SK-N-SH treated with all-trans-retinoic acid at 6 μM for 48 hours (cell line): ENCODE measurements at regions not wholly inside any gene's neighbourhood (a gene's known extent, or its start where the extent isn't known, plus 50 kb on each side); places are given as distances from the start of the nearest gene placed in this dataset.

ENCODE experiments used
- ATAC-seq: fragments of 200-7000 bp; cut with Tn5 transposase; 3 replicates; pipeline ENCODE4 v1.9.1; 2020; ENCODE audit warnings: mild to moderate bottlenecking, moderate library complexity
- ARNTL ChIP-seq: fragments of 450-650 bp; formaldehyde crosslinking; IDR thresholded peaks from 2 replicates; pipeline ENCODE4 v1.5.0; 2020; ENCODE audit warnings: low read depth, mild to moderate bottlenecking, moderate library complexity, borderline replicate concordance
- BACH2 ChIP-seq: fragments of 250-450 bp; sonication (Bioruptor Pico); IDR thresholded peaks from 2 replicates; pipeline ENCODE4 v1.9.0; 2021; ENCODE audit warnings: mild to moderate bottlenecking, borderline replicate concordance
- CSDC2 ChIP-seq: fragments of 250-450 bp; sonication (Bioruptor Pico); IDR thresholded peaks from 2 replicates; pipeline ENCODE4 v1.5.0; 2020; ENCODE audit warnings: mild to moderate bottlenecking, moderate library complexity
- ESRRG ChIP-seq: fragments of 250-450 bp; sonication (Bioruptor Pico); IDR thresholded peaks from 2 replicates; pipeline ENCODE4 v1.6.1; 2021; ENCODE audit warnings: mild to moderate bottlenecking
- GLIS3 ChIP-seq: fragments of 250-450 bp; sonication (Bioruptor Pico); IDR thresholded peaks from 2 replicates; pipeline ENCODE4 v1.5.0; 2020; ENCODE audit warnings: mild to moderate bottlenecking, moderate library complexity
- ISL1 ChIP-seq: fragments of 250-450 bp; sonication (Bioruptor Pico); IDR thresholded peaks from 2 replicates; pipeline ENCODE4 v2.1.2; 2022; ENCODE audit warnings: mild to moderate bottlenecking, moderate library complexity
- OSR1 ChIP-seq: fragments of 250-450 bp; sonication (Bioruptor Pico); IDR thresholded peaks from 2 replicates; pipeline ENCODE4 v1.8.0; 2022; ENCODE audit warnings: moderate library complexity, mild to moderate bottlenecking, inconsistent platforms
- PPARA ChIP-seq: fragments of 250-450 bp; sonication (Bioruptor Pico); IDR thresholded peaks from 2 replicates; pipeline ENCODE4 v1.5.0; 2020; ENCODE audit warnings: mild to moderate bottlenecking, borderline replicate concordance
- RARB ChIP-seq: fragments of 250-450 bp; sonication (Bioruptor Pico); IDR thresholded peaks from 2 replicates; pipeline ENCODE4 v1.8.0; 2021; ENCODE audit warnings: mild to moderate bottlenecking, moderate library complexity
- SNAI2 ChIP-seq: fragments of 250-450 bp; sonication (Bioruptor Pico); IDR thresholded peaks from 2 replicates; pipeline ENCODE4 v1.5.0; 2020; ENCODE audit warnings: mild to moderate bottlenecking, moderate library complexity
- TCF4 ChIP-seq: fragments of 250-450 bp; sonication (Bioruptor Pico); IDR thresholded peaks from 2 replicates; pipeline ENCODE4 v1.8.0; 2021; ENCODE audit warnings: mild to moderate bottlenecking, moderate library complexity, borderline replicate concordance
- TOX ChIP-seq: fragments of 250-450 bp; sonication (Bioruptor Pico); IDR thresholded peaks from 2 replicates; pipeline ENCODE4 v1.8.0; 2021; ENCODE audit warnings: mild to moderate bottlenecking, moderate library complexity, borderline replicate concordance
- ZC3H10 ChIP-seq: fragments of 250-450 bp; sonication (Bioruptor Pico); IDR thresholded peaks from 2 replicates; pipeline ENCODE4 v1.5.1; 2021; ENCODE audit warnings: mild to moderate bottlenecking, moderate library complexity
- ZFP3 ChIP-seq: fragments of 250-450 bp; sonication (Bioruptor Pico); IDR thresholded peaks from 2 replicates; pipeline ENCODE4 v1.5.0; 2020; ENCODE audit warnings: mild to moderate bottlenecking, moderate library complexity
- ZFP30 ChIP-seq: fragments of 450-650 bp; formaldehyde crosslinking; IDR thresholded peaks from 2 replicates; pipeline ENCODE4 v1.5.0; 2022; ENCODE audit warnings: mild to moderate bottlenecking, moderate library complexity
- ZNF565 ChIP-seq: fragments of 450-650 bp; formaldehyde crosslinking; conservative IDR thresholded peaks from 2 replicates; pipeline ENCODE4 v1.5.0; 2020; ENCODE audit warnings: low read depth, mild to moderate bottlenecking, moderate library complexity
- ZNF70 ChIP-seq: fragments of 450-650 bp; formaldehyde crosslinking; IDR thresholded peaks from 2 replicates; pipeline ENCODE4 v1.5.0; 2020; ENCODE audit warnings: mild to moderate bottlenecking, moderate library complexity
- TF ChIP-seq, protein P1 (sequence below): fragments of 250-450 bp; sonication (Bioruptor Pico); IDR thresholded peaks from 2 replicates; pipeline ENCODE4 v1.8.0; 2020; ENCODE audit warnings: mild to moderate bottlenecking, moderate library complexity, borderline replicate concordance
- TF ChIP-seq, protein P2 (sequence below): fragments of 250-450 bp; sonication (Bioruptor Pico); IDR thresholded peaks from 2 replicates; pipeline ENCODE4 v1.8.0; 2021; ENCODE audit warnings: low read depth, mild to moderate bottlenecking, moderate library complexity, borderline replicate concordance
- TF ChIP-seq, protein P3 (sequence below): fragments of 250-450 bp; sonication (Bioruptor Pico); IDR thresholded peaks from 2 replicates; pipeline ENCODE4 v1.5.1; 2021; ENCODE audit warnings: mild to moderate bottlenecking, moderate library complexity
- TF ChIP-seq, protein P4 (sequence below): fragments of 250-450 bp; sonication (Bioruptor Pico); IDR thresholded peaks from 2 replicates; pipeline ENCODE4 v1.5.1; 2020; ENCODE audit warnings: low read depth, mild to moderate bottlenecking, moderate library complexity
- TF ChIP-seq, protein P5 (sequence below): fragments of 250-450 bp; sonication (Bioruptor Pico); IDR thresholded peaks from 2 replicates; pipeline ENCODE4 v1.5.0; 2020; ENCODE audit warnings: mild to moderate bottlenecking, moderate library complexity

DNA sequence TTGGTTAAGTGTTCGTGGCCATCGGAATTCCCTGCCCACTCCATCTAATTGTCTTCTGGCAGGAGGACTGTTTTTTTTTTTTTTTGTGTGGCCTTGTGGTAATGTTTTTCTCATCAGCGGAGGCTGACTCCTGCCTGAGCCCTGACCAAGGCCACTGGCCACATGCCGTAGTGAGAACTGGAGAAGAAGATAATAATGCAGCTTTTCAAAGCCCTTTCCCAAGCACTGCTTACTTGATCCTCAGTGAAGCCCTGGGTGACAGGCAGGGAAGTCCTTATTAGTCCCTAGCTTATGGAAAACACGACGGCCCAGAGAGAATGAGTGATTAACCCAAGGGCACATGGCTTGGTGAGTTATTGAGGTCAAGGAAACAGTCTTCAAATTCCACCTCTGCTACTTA, 71.2 kb downstream of the ADM start (continued):
- TF ChIP-seq, protein P1, sequence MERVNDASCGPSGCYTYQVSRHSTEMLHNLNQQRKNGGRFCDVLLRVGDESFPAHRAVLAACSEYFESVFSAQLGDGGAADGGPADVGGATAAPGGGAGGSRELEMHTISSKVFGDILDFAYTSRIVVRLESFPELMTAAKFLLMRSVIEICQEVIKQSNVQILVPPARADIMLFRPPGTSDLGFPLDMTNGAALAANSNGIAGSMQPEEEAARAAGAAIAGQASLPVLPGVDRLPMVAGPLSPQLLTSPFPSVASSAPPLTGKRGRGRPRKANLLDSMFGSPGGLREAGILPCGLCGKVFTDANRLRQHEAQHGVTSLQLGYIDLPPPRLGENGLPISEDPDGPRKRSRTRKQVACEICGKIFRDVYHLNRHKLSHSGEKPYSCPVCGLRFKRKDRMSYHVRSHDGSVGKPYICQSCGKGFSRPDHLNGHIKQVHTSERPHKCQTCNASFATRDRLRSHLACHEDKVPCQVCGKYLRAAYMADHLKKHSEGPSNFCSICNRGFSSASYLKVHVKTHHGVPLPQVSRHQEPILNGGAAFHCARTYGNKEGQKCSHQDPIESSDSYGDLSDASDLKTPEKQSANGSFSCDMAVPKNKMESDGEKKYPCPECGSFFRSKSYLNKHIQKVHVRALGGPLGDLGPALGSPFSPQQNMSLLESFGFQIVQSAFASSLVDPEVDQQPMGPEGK (CRISPR knock-in tag) = no peak
- TF ChIP-seq OSR1 (CRISPR knock-in tag) (no peak), ARNTL (no peak)
- TF ChIP-seq, all 23 proteins: peak for 0

DNA sequence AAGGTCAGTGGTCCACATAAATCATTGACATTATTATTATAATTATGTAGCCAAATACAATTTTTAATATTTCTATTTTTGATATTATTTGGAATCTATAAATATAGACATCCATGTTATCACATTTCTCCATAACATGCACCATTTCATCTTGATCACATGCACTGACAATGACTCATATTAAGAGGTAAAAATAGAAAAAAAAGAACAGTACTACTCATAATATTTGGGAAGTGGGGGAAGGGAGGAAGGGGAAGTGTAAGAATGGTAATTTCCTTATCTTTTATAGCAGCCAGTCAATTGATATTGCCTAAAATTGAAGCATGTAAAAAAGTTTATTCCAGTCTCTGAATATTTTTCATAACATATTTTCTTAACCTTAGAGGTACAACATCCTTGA, 72.3 kb downstream of the ADM start:
- no peak for ATAC-seq
- TF ChIP-seq, protein P2, sequence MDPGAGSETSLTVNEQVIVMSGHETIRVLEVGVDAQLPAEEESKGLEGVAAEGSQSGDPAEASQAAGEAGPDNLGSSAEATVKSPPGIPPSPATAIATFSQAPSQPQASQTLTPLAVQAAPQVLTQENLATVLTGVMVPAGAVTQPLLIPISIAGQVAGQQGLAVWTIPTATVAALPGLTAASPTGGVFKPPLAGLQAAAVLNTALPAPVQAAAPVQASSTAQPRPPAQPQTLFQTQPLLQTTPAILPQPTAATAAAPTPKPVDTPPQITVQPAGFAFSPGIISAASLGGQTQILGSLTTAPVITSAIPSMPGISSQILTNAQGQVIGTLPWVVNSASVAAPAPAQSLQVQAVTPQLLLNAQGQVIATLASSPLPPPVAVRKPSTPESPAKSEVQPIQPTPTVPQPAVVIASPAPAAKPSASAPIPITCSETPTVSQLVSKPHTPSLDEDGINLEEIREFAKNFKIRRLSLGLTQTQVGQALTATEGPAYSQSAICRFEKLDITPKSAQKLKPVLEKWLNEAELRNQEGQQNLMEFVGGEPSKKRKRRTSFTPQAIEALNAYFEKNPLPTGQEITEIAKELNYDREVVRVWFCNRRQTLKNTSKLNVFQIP (CRISPR knock-in tag) = no peak
- TF ChIP-seq ISL1 (no peak), TOX (no peak), OSR1 (CRISPR knock-in tag) (no peak), ZNF565 (CRISPR knock-in tag) (no peak), GLIS3 (CRISPR knock-in tag) (no peak), SNAI2 (no peak), PPARA (no peak), ARNTL (no peak), RARB (CRISPR knock-in tag) (no peak), ZFP3 (CRISPR knock-in tag) (no peak), ZNF70 (CRISPR knock-in tag) (no peak), ZC3H10 (CRISPR knock-in tag) (no peak), ZFP30 (no peak), ESRRG (CRISPR knock-in tag) (no peak), CSDC2 (no peak)
- TF ChIP-seq, protein P3, sequence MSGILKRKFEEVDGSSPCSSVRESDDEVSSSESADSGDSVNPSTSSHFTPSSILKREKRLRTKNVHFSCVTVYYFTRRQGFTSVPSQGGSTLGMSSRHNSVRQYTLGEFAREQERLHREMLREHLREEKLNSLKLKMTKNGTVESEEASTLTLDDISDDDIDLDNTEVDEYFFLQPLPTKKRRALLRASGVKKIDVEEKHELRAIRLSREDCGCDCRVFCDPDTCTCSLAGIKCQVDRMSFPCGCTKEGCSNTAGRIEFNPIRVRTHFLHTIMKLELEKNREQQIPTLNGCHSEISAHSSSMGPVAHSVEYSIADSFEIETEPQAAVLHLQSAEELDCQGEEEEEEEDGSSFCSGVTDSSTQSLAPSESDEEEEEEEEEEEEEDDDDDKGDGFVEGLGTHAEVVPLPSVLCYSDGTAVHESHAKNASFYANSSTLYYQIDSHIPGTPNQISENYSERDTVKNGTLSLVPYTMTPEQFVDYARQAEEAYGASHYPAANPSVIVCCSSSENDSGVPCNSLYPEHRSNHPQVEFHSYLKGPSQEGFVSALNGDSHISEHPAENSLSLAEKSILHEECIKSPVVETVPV (CRISPR knock-in tag) = no peak
- TF ChIP-seq, protein P4, sequence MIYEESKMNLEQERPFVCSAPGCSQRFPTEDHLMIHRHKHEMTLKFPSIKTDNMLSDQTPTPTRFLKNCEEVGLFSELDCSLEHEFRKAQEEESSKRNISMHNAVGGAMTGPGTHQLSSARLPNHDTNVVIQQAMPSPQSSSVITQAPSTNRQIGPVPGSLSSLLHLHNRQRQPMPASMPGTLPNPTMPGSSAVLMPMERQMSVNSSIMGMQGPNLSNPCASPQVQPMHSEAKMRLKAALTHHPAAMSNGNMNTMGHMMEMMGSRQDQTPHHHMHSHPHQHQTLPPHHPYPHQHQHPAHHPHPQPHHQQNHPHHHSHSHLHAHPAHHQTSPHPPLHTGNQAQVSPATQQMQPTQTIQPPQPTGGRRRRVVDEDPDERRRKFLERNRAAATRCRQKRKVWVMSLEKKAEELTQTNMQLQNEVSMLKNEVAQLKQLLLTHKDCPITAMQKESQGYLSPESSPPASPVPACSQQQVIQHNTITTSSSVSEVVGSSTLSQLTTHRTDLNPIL = no peak

DNA sequence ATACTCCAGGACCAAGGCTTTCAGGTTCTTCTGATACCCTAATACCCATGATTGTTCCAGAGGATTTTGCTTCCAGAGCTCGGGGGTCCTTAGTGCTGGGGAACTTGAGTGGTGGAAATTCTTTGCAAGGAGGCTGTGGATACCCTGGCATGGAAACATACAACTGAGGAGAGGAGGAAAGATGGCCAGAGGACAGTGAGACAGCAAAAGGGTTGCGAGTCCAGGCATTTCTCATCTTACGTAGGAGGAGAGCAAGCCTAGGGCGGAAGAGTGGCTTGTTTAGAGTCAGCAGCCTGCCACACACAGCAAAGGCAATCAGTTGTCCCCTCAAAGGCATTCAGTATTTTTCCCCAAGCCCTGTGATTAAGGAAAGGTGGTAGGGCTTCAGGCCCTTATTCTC, 73.5 kb downstream of the ADM start:
- TF ChIP-seq ARNTL = no peak
- TF ChIP-seq TOX = no peak
- no peak for TF ChIP-seq TCF4 (CRISPR knock-in tag)
- no peak for TF ChIP-seq ZFP30
- no peak for TF ChIP-seq BACH2 (CRISPR knock-in tag)
- TF ChIP-seq ISL1 = no peak
- TF ChIP-seq ZNF70 (CRISPR knock-in tag) = no peak
- TF ChIP-seq ZFP3 (CRISPR knock-in tag) = no peak
- TF ChIP-seq, protein P2 (CRISPR knock-in tag) = no peak
- TF ChIP-seq, protein P3 (CRISPR knock-in tag) = no peak
- TF ChIP-seq, protein P5, sequence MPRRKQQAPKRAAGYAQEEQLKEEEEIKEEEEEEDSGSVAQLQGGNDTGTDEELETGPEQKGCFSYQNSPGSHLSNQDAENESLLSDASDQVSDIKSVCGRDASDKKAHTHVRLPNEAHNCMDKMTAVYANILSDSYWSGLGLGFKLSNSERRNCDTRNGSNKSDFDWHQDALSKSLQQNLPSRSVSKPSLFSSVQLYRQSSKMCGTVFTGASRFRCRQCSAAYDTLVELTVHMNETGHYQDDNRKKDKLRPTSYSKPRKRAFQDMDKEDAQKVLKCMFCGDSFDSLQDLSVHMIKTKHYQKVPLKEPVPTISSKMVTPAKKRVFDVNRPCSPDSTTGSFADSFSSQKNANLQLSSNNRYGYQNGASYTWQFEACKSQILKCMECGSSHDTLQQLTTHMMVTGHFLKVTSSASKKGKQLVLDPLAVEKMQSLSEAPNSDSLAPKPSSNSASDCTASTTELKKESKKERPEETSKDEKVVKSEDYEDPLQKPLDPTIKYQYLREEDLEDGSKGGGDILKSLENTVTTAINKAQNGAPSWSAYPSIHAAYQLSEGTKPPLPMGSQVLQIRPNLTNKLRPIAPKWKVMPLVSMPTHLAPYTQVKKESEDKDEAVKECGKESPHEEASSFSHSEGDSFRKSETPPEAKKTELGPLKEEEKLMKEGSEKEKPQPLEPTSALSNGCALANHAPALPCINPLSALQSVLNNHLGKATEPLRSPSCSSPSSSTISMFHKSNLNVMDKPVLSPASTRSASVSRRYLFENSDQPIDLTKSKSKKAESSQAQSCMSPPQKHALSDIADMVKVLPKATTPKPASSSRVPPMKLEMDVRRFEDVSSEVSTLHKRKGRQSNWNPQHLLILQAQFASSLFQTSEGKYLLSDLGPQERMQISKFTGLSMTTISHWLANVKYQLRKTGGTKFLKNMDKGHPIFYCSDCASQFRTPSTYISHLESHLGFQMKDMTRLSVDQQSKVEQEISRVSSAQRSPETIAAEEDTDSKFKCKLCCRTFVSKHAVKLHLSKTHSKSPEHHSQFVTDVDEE = no peak
- TF ChIP-seq ZNF565 (CRISPR knock-in tag) = no peak
- TF ChIP-seq PPARA = no peak
- no peak for TF ChIP-seq OSR1 (CRISPR knock-in tag)
- no peak for TF ChIP-seq ESRRG (CRISPR knock-in tag)
- TF ChIP-seq GLIS3 (CRISPR knock-in tag) = no peak
- TF ChIP-seq, all 23 proteins: peak for 0
- ATAC-seq = no peak
